ENCODE measurements at regions not wholly inside any gene's neighbourhood (a gene's known extent, or its start where the extent isn't known, plus 50 kb on each side); places are given as distances from the start of the nearest gene placed in this dataset.

GRCh38 chr3:139729300-139729699 lies 51.5 kb upstream of the NMNAT3 start:
- DNase-seq = no peak

- DNase-seq = no peak
Measured at GRCh38 chr3:139728414-139728813, 50.6 kb upstream of the NMNAT3 start.

Measured in NCI-H510A treated with DMSO at 0.1 percent for 48 hours (cell line).